ENCODE measurements at regions not wholly inside any gene's neighbourhood (a gene's known extent, or its start where the extent isn't known, plus 50 kb on each side); places are given as distances from the start of the nearest gene placed in this dataset.

- TF ChIP-seq CTCF (IDR thresholded peaks at IDR 0.05) (no peak), POLR2A (IDR thresholded peaks at IDR 0.05) (no peak)
These were observed 152.1 kb downstream of the TFAP2C start for GRCh38 chr20:56781108-56781739.
